ENCODE measurements at regions not wholly inside any gene's neighbourhood (a gene's known extent, or its start where the extent isn't known, plus 50 kb on each side); places are given as distances from the start of the nearest gene placed in this dataset.

- no peaks in the 10 kb centered on the region for H4K20me1 ChIP-seq (replicated peaks; ENCODE audit: control insufficient read depth, insufficient read depth, low read length)
- intact Hi-C loops (cut with micrococcal nuclease) (no loop called here), in situ Hi-C loops (cut with MboI) (no loop called here)
- DNase-seq (ENCODE audit: extremely low read depth in 1 of 4, low spot score in 3 of 4) (no peak), ATAC-seq (no peak), FAIRE-seq (no peak)
- no peak overlapping the region for H3K4me2 ChIP-seq (ENCODE audit: insufficient read depth, low read length)
- no peak overlapping the region for H3K27ac ChIP-seq (ENCODE audit: extremely low read depth, low read depth, low read length)
- CTCF ChIA-PET (ENCODE audit: low intra/inter-chr PET ratio) = no interaction called here
- H3K4me3 ChIP-seq = no peak overlapping the region
- H3K9me1 ChIP-seq (ENCODE audit: control insufficient read depth, insufficient read depth, low read length) = no peaks in the 10 kb centered on the region
- 0% methylated on average over 2 of the region's 3 CpGs for WGBS (ENCODE audit: insufficient coverage, low coverage, missing lambda C conversion rate)
- no peaks in the 10 kb centered on the region for H3K9me3 ChIP-seq (replicated peaks; ENCODE audit: control insufficient read depth, insufficient read depth, low read depth, low read length)
- no peak overlapping the region for H3K9ac ChIP-seq (ENCODE audit: insufficient read depth in 1 of 2, low read depth in 2 of 2, low read length in 2 of 2)
- BruUV-seq (replicated peaks) = no TSS peak
- H2AFZ ChIP-seq (ENCODE audit: low read depth, low read length) = no peak overlapping the region
- no peak for TF ChIP-seq MBD1 (CRISPR knock-in tag; IDR thresholded peaks at IDR 0.05)
- TF ChIP-seq, protein P1, sequence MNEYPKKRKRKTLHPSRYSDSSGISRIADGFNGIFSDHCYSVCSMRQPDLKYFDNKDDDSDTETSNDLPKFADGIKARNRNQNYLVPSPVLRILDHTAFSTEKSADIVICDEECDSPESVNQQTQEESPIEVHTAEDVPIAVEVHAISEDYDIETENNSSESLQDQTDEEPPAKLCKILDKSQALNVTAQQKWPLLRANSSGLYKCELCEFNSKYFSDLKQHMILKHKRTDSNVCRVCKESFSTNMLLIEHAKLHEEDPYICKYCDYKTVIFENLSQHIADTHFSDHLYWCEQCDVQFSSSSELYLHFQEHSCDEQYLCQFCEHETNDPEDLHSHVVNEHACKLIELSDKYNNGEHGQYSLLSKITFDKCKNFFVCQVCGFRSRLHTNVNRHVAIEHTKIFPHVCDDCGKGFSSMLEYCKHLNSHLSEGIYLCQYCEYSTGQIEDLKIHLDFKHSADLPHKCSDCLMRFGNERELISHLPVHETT (CRISPR knock-in tag; conservative IDR thresholded peaks at IDR 0.05 in 1 of 2, IDR thresholded peaks at IDR 0.05 in 1 of 2) = no peak
- TF ChIP-seq NR2C2 (CRISPR knock-in tag; IDR thresholded peaks at IDR 0.05) = no peak
- TF ChIP-seq NR2C2 (tag; IDR thresholded peaks at IDR 0.05) = no peak
- TF ChIP-seq L3MBTL2 (IDR thresholded peaks at IDR 0.05) = no peak
- TF ChIP-seq, protein P2, sequence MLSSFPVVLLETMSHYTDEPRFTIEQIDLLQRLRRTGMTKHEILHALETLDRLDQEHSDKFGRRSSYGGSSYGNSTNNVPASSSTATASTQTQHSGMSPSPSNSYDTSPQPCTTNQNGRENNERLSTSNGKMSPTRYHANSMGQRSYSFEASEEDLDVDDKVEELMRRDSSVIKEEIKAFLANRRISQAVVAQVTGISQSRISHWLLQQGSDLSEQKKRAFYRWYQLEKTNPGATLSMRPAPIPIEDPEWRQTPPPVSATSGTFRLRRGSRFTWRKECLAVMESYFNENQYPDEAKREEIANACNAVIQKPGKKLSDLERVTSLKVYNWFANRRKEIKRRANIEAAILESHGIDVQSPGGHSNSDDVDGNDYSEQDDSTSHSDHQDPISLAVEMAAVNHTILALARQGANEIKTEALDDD (IDR thresholded peaks at IDR 0.05) = no peak
- TF ChIP-seq SREBF1 (IDR thresholded peaks at IDR 0.05; ENCODE audit: borderline replicate concordance, low read depth, low read length) = no peak
- no peak for TF ChIP-seq DIDO1 (tag; IDR thresholded peaks at IDR 0.05; ENCODE audit: low read depth)
- TF ChIP-seq TEAD4 (IDR thresholded peaks at IDR 0.05; ENCODE audit: low read length) = no peak
- no peak for TF ChIP-seq TEAD4 (CRISPR knock-in tag; IDR thresholded peaks at IDR 0.05; ENCODE audit: borderline replicate concordance)
- TF ChIP-seq CREM (IDR thresholded peaks at IDR 0.05; ENCODE audit: low read depth) = no peak
- H3K36me3 ChIP-seq (ENCODE audit: control insufficient read depth, insufficient read depth, low read length) = no peaks in the 10 kb centered on the region
- no peaks in the 10 kb centered on the region for H3K4me1 ChIP-seq (replicated peaks in 1 of 2; ENCODE audit: control insufficient read depth in 2 of 2, insufficient read depth in 2 of 2, low read length in 2 of 2)
- no peaks in the 10 kb centered on the region for H3K27me3 ChIP-seq (ENCODE audit: control insufficient read depth in 2 of 2, insufficient read depth in 2 of 2, low read length in 2 of 2)
- POLR2A ChIA-PET = interaction anchor here (0.5 kb wide), 1 partner anchor 696 kb away, joined by 3 read pairs; no protein-coding TSS in a partner anchor
- H3K79me2 ChIP-seq (ENCODE audit: control insufficient read depth, insufficient read depth, low read length) = no peaks in the 10 kb centered on the region
These were observed 922.2 kb upstream of the POU3F4 start for GRCh38 chrX:82585868-82586267.

Measured in K562 (cell line).